BE2C (cell line): ENCODE measurements at regions not wholly inside any gene's neighbourhood (a gene's known extent, or its start where the extent isn't known, plus 50 kb on each side); places are given as distances from the start of the nearest gene placed in this dataset.

Source experiments
- DNase-seq: peaks from one replicate; pipeline ENCODE4 v3.0.0-alpha.2; 2020
- H3K27me3 ChIP-seq: fragments of 250-450 bp; sonication (Bioruptor Pico); 2 replicates; pipeline ENCODE4 v1.5.1; 2020; ENCODE audit warnings: mild to moderate bottlenecking
- H3K36me3 ChIP-seq: fragments of 250-450 bp; sonication (Bioruptor Pico); 2 replicates; pipeline ENCODE4 v1.5.1; 2020; ENCODE audit warnings: mild to moderate bottlenecking
- H3K4me1 ChIP-seq: fragments of 250-450 bp; sonication (Bioruptor Pico); 2 replicates; pipeline ENCODE4 v1.5.1; 2020
- H3K4me3 ChIP-seq: 2 replicates; pipeline ENCODE4 v1.5.1; 2011; ENCODE audit warnings: low read depth, low read length
- H3K9me3 ChIP-seq: fragments of 250-450 bp; sonication (Bioruptor Pico); 2 replicates; pipeline ENCODE4 v1.5.1; 2020
- CTCF ChIP-seq: IDR thresholded peaks from 2 replicates; pipeline ENCODE4 v1.5.1; 2012; ENCODE audit warnings: mild to moderate bottlenecking, low read depth, low read length

GRCh38 chr5:112641515-112642110 lies 96.1 kb upstream of the APC start:
- H3K9me3 ChIP-seq: no peaks in the 10 kb centered on the region
- no peak for TF ChIP-seq CTCF
- no peaks in the 10 kb centered on the region for H3K36me3 ChIP-seq
- no peaks in the 10 kb centered on the region; the same call in 1 of the 2 replicates for H3K4me1 ChIP-seq
- no peak for DNase-seq
- no peaks in the 10 kb centered on the region for H3K27me3 ChIP-seq
- H3K4me3 ChIP-seq: no peak overlapping the region

- no peak for DNase-seq
- no peak for TF ChIP-seq CTCF
- no peaks in the 10 kb centered on the region for H3K27me3 ChIP-seq
- no peaks in the 10 kb centered on the region for H3K9me3 ChIP-seq
- H3K4me3 ChIP-seq: no peak overlapping the region
- no peaks in the 10 kb centered on the region; the same call in 1 of the 2 replicates for H3K4me1 ChIP-seq
- H3K36me3 ChIP-seq: no peaks in the 10 kb centered on the region
Observed at GRCh38 chr5:112642885-112643284, 94.8 kb upstream of the APC start.

GRCh38 chr5:112643339-112643971 lies 94.2 kb upstream of the APC start:
- Histone ChIP-seq H3K36me3 (no peaks in the 10 kb centered on the region), H3K4me3 (no peak overlapping the region), H3K4me1 (no peaks in the 10 kb centered on the region; the same call in 1 of the 2 replicates), H3K9me3 (no peaks in the 10 kb centered on the region), H3K27me3 (no peaks in the 10 kb centered on the region)
- no peak for DNase-seq
- no peak for TF ChIP-seq CTCF

- Histone ChIP-seq H3K4me1 (no peaks in the 10 kb centered on the region; the same call in 1 of the 2 replicates), H3K27me3 (no peaks in the 10 kb centered on the region), H3K9me3 (no peaks in the 10 kb centered on the region), H3K4me3 (no peak overlapping the region), H3K36me3 (no peaks in the 10 kb centered on the region)
- no peak for TF ChIP-seq CTCF
- DNase-seq: no peak
Observed at GRCh38 chr5:112646139-112646936, 91.3 kb upstream of the APC start.

GRCh38 chr5:112647428-112647827 lies 90.3 kb upstream of the APC start:
- H3K9me3 ChIP-seq: no peaks in the 10 kb centered on the region
- H3K4me3 ChIP-seq: no peak overlapping the region
- no peaks in the 10 kb centered on the region for H3K27me3 ChIP-seq
- H3K36me3 ChIP-seq: no peaks in the 10 kb centered on the region
- no peak for DNase-seq
- no peak for TF ChIP-seq CTCF
- H3K4me1 ChIP-seq: no peaks in the 10 kb centered on the region; the same call in 1 of the 2 replicates
